ENCODE measurements at regions not wholly inside any gene's neighbourhood (a gene's known extent, or its start where the extent isn't known, plus 50 kb on each side); places are given as distances from the start of the nearest gene placed in this dataset.

- no peak for TF ChIP-seq EZH2phosphoT487 (IDR thresholded peaks at IDR 0.05; ENCODE audit: borderline replicate concordance, low read length)
- TF ChIP-seq, protein P1, sequence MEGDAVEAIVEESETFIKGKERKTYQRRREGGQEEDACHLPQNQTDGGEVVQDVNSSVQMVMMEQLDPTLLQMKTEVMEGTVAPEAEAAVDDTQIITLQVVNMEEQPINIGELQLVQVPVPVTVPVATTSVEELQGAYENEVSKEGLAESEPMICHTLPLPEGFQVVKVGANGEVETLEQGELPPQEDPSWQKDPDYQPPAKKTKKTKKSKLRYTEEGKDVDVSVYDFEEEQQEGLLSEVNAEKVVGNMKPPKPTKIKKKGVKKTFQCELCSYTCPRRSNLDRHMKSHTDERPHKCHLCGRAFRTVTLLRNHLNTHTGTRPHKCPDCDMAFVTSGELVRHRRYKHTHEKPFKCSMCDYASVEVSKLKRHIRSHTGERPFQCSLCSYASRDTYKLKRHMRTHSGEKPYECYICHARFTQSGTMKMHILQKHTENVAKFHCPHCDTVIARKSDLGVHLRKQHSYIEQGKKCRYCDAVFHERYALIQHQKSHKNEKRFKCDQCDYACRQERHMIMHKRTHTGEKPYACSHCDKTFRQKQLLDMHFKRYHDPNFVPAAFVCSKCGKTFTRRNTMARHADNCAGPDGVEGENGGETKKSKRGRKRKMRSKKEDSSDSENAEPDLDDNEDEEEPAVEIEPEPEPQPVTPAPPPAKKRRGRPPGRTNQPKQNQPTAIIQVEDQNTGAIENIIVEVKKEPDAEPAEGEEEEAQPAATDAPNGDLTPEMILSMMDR (IDR thresholded peaks at IDR 0.05; ENCODE audit: low read depth, low read length, poor library complexity, severe bottlenecking) = no peak
- no peaks in the 10 kb centered on the region for H3K79me2 ChIP-seq (ENCODE audit: control insufficient read depth, low read length)
- no peak overlapping the region for H3K4me2 ChIP-seq (ENCODE audit: low read length)
- no peaks in the 10 kb centered on the region for H3K4me1 ChIP-seq (ENCODE audit: control insufficient read depth, low read length)
- H3K36me3 ChIP-seq (ENCODE audit: control insufficient read depth, low read length) = no peaks in the 10 kb centered on the region
- no peaks in the 10 kb centered on the region for H3K9me3 ChIP-seq (ENCODE audit: control insufficient read depth, insufficient read depth, low read length)
- H3F3A ChIP-seq (ENCODE audit: control insufficient read depth, insufficient read depth) = no peaks in the 10 kb centered on the region
- H3K27ac ChIP-seq (ENCODE audit: low read depth, low read length) = no peak overlapping the region
- no peaks in the 10 kb centered on the region for H3K9me2 ChIP-seq (replicated peaks; ENCODE audit: control insufficient read depth, low read length)
- no peaks in the 10 kb centered on the region for H3K27me3 ChIP-seq (ENCODE audit: control insufficient read depth, low read length)
- no peak overlapping the region for H3K4me3 ChIP-seq (ENCODE audit: low read length)
- no peaks in the 10 kb centered on the region for H4K20me1 ChIP-seq (ENCODE audit: control insufficient read depth, insufficient read depth, low read depth, low read length)
Measured at GRCh38 chr18:39524370-39524769, 1958.8 kb upstream of the CELF4 start.

DNA sequence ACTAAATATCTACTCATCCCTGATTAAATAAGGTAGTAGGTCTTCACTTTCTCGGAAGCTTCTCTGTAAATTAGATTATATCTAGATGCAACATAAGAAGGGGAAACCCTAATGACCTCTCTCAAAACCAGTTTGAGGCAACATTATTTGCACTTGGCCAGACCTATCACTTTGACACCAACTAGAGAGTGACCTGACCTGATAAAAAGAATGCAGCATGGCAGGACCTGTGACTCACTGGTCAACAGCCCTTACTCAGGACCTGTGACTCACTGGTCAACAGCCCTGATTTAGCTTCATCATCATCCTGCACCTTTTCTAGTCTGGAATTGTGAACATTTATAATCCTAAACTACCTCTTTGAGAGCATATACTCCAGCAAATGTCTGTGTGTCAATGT lies 1957.7 kb upstream of the CELF4 start:
- Histone ChIP-seq H3K9me2 (replicated peaks; ENCODE audit: control insufficient read depth, low read length) (no peaks in the 10 kb centered on the region), H3K4me1 (ENCODE audit: control insufficient read depth, low read length) (no peaks in the 10 kb centered on the region), H3K9me3 (ENCODE audit: control insufficient read depth, insufficient read depth, low read length) (no peaks in the 10 kb centered on the region), H3F3A (ENCODE audit: control insufficient read depth, insufficient read depth) (no peaks in the 10 kb centered on the region), H3K4me3 (ENCODE audit: low read length) (no peak overlapping the region), H3K27me3 (ENCODE audit: control insufficient read depth, low read length) (no peaks in the 10 kb centered on the region), H3K36me3 (ENCODE audit: control insufficient read depth, low read length) (no peaks in the 10 kb centered on the region), H4K20me1 (ENCODE audit: control insufficient read depth, insufficient read depth, low read depth, low read length) (no peaks in the 10 kb centered on the region), H3K27ac (ENCODE audit: low read depth, low read length) (no peak overlapping the region), H3K4me2 (ENCODE audit: low read length) (no peak overlapping the region), H3K79me2 (ENCODE audit: control insufficient read depth, low read length) (no peaks in the 10 kb centered on the region)
- no peak for TF ChIP-seq EZH2phosphoT487 (IDR thresholded peaks at IDR 0.05; ENCODE audit: borderline replicate concordance, low read length)
- TF ChIP-seq, protein P1 (IDR thresholded peaks at IDR 0.05; ENCODE audit: low read depth, low read length, poor library complexity, severe bottlenecking) = no peak

DNA sequence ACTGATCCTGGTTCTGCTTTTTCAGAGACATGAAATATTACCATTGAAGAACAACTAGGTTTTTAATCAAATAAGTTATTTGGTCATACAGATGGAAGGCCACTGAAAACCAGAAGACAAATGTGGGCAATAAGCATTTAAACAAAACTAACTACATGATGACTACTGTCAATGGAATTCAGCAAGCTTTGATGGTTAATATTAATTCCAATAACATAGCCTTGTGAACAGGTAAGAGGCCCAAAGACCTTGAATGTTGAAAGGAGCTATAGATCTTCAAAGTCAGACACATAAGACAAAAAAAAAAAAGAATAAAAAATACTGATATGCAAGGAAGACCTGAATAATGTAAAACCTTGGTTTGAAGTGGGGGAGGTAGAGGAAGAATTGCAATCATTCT lies 1955.6 kb upstream of the CELF4 start:
- Histone ChIP-seq H3K79me2 (ENCODE audit: control insufficient read depth, low read length) (no peaks in the 10 kb centered on the region), H3K36me3 (ENCODE audit: control insufficient read depth, low read length) (no peaks in the 10 kb centered on the region), H4K20me1 (ENCODE audit: control insufficient read depth, insufficient read depth, low read depth, low read length) (no peaks in the 10 kb centered on the region), H3K27ac (ENCODE audit: low read depth, low read length) (no peak overlapping the region), H3K4me2 (ENCODE audit: low read length) (no peak overlapping the region), H3K4me3 (ENCODE audit: low read length) (no peak overlapping the region), H3K4me1 (ENCODE audit: control insufficient read depth, low read length) (no peaks in the 10 kb centered on the region), H3F3A (ENCODE audit: control insufficient read depth, insufficient read depth) (no peaks in the 10 kb centered on the region), H3K9me3 (ENCODE audit: control insufficient read depth, insufficient read depth, low read length) (no peaks in the 10 kb centered on the region), H3K9me2 (replicated peaks; ENCODE audit: control insufficient read depth, low read length) (no peaks in the 10 kb centered on the region), H3K27me3 (ENCODE audit: control insufficient read depth, low read length) (no peaks in the 10 kb centered on the region)
- TF ChIP-seq, protein P1 (IDR thresholded peaks at IDR 0.05; ENCODE audit: low read depth, low read length, poor library complexity, severe bottlenecking) = no peak
- no peak for TF ChIP-seq EZH2phosphoT487 (IDR thresholded peaks at IDR 0.05; ENCODE audit: borderline replicate concordance, low read length)

DNA sequence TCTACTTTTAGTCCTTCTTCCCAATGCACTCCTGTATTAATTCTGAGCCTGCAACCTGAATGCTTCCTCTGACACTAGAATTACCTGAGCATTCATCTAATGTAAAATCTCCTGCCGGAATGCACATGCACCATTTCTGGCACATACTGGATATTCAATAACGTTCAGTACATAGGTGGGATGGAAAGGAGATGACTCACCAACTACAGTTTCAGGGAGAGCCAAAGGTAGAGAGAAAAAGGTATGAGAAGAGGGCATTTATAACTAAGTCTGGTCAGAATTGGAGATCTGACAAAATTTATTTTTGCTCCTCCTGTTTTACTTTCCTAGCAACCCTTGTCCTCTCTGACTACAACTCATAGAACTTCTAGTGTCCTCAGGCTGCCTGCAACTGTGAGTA lies 1954.1 kb upstream of the CELF4 start:
- no peaks in the 10 kb centered on the region for H3K9me3 ChIP-seq (ENCODE audit: control insufficient read depth, insufficient read depth, low read length)
- no peak overlapping the region for H3K27ac ChIP-seq (ENCODE audit: low read depth, low read length)
- H3K79me2 ChIP-seq (ENCODE audit: control insufficient read depth, low read length) = no peaks in the 10 kb centered on the region
- no peaks in the 10 kb centered on the region for H4K20me1 ChIP-seq (ENCODE audit: control insufficient read depth, insufficient read depth, low read depth, low read length)
- H3K9me2 ChIP-seq (replicated peaks; ENCODE audit: control insufficient read depth, low read length) = no peaks in the 10 kb centered on the region
- H3K36me3 ChIP-seq (ENCODE audit: control insufficient read depth, low read length) = no peaks in the 10 kb centered on the region
- H3F3A ChIP-seq (ENCODE audit: control insufficient read depth, insufficient read depth) = no peaks in the 10 kb centered on the region
- H3K4me2 ChIP-seq (ENCODE audit: low read length) = no peak overlapping the region
- H3K4me1 ChIP-seq (ENCODE audit: control insufficient read depth, low read length) = no peaks in the 10 kb centered on the region
- no peak overlapping the region for H3K4me3 ChIP-seq (ENCODE audit: low read length)
- H3K27me3 ChIP-seq (ENCODE audit: control insufficient read depth, low read length) = no peaks in the 10 kb centered on the region
- TF ChIP-seq EZH2phosphoT487 (IDR thresholded peaks at IDR 0.05; ENCODE audit: borderline replicate concordance, low read length) = no peak
- TF ChIP-seq, protein P1 (IDR thresholded peaks at IDR 0.05; ENCODE audit: low read depth, low read length, poor library complexity, severe bottlenecking) = no peak

Data from DOHH2 (cell line).